Ishikawa (cell line): ENCODE measurements at regions not wholly inside any gene's neighbourhood (a gene's known extent, or its start where the extent isn't known, plus 50 kb on each side); places are given as distances from the start of the nearest gene placed in this dataset.

Experiments
- CEBPB ChIP-seq: IDR thresholded peaks from 2 replicates; pipeline ENCODE4 v1.6.1; 2012
- REST ChIP-seq: IDR thresholded peaks from 2 replicates; pipeline ENCODE4 v1.6.1; 2012; ENCODE audit warnings: low read depth, mild to moderate bottlenecking
- TAF1 ChIP-seq: IDR thresholded peaks from 2 replicates; pipeline ENCODE4 v1.6.1; 2012; ENCODE audit warnings: low read depth, mild to moderate bottlenecking
- TEAD4 ChIP-seq: IDR thresholded peaks from 2 replicates; pipeline ENCODE4 v1.6.1; 2012
- YY1 ChIP-seq: IDR thresholded peaks from 2 replicates; pipeline ENCODE4 v1.6.1; 2012; ENCODE audit warnings: low read depth

GRCh38 chrX:46198858-46199257 lies 346.4 kb downstream of the ZNF674 start:
- TF ChIP-seq YY1 (no peak), TAF1 (no peak), TEAD4 (no peak), REST (no peak), CEBPB (no peak)
